GM18505 (cell line): ENCODE measurements at regions not wholly inside any gene's neighbourhood (a gene's known extent, or its start where the extent isn't known, plus 50 kb on each side); places are given as distances from the start of the nearest gene placed in this dataset.

Experiments used
- ATAC-seq: cut with Tn5 transposase; IDR thresholded peaks from one replicate; pipeline ENCODE4 v1.9.1; 2021; ENCODE audit not compliant: unreplicated experiment
- POLR2A ChIP-seq: IDR thresholded peaks from 4 replicates; pipeline ENCODE4 v1.6.1; 2011; ENCODE audit warnings: borderline replicate concordance; ENCODE audit not compliant: insufficient read depth, insufficient read length; ENCODE audit errors: extremely low read depth

DNA sequence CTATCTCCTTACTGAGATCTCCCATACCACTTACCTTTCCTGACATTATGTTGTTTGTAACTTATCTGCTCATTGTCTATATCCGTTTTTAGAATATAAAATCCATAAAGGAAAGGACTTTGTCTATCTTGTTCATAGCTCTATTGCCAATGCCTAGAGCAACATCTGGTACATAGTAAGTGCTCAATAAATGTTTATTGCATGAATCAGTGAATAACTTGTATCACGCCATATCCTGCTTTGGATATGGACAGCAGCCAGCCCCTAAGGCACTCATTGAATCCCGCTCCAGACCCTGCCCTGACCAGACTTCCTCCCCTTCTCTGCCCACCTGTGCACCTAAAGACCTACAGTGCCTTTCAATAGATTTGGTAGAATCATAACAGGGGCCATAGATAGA, 298.1 kb upstream of the PLXNA2 start:
- TF ChIP-seq POLR2A: no peak
- ATAC-seq: no peak

DNA sequence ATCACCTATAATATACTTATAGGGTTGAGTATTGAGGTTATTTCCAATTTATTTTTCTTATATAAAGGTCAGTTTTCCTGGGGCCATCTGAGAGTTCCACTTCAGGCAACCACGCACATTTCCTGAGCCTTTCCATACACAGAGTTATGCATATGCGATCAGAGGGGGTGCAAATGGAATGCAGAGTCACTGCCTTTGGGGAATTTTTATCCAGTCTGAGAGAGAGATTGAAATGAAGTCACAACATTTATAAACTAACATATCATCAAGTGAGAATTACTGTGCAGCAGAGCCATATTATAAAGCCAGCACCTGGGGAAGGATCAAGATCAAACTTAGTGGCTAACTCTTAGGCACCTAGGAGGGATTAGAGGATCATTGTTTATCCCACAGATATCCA, 299.9 kb upstream of the PLXNA2 start:
- TF ChIP-seq POLR2A: no peak
- ATAC-seq: no peak

DNA sequence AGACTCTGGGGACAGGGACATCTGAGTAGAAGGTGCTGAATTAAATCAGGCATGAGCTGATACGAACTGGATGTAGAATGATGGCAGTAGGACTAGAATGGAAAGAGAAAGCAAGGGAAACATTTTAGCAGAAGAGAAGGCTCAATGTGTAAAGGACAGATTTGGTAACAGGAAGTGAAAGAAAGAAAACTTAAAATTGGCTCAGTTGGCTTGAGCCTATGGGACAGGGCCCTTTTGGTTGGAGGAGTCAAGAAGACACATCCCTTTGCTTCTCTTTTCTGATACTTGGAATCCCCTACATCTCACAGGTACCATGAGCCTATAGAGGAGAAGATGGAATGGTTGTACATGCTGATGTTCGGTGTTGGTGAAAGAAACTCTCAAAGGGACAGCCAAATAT, 300.6 kb upstream of the PLXNA2 start:
- no peak for ATAC-seq
- no peak for TF ChIP-seq POLR2A

DNA sequence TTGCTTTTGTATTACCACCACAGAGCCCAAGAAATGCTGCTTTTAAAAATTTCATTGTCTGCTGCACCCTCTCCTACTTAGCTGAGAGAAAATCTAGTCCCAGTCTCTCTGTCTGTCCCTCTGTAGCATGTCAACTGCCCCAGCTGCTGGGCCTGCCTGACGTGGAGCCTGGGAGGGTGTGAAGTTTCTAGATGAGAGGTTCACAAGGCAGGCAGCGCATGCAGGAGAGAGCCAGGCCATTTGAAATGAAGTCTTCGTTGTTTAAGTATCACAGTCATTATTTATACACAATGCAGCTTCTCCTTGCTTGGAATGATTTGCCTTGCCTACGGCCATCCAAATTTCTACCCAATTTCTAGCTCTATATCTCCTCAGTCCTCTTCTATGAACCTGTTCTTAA, 306.8 kb upstream of the PLXNA2 start:
- TF ChIP-seq POLR2A: no peak
- no peak for ATAC-seq

DNA sequence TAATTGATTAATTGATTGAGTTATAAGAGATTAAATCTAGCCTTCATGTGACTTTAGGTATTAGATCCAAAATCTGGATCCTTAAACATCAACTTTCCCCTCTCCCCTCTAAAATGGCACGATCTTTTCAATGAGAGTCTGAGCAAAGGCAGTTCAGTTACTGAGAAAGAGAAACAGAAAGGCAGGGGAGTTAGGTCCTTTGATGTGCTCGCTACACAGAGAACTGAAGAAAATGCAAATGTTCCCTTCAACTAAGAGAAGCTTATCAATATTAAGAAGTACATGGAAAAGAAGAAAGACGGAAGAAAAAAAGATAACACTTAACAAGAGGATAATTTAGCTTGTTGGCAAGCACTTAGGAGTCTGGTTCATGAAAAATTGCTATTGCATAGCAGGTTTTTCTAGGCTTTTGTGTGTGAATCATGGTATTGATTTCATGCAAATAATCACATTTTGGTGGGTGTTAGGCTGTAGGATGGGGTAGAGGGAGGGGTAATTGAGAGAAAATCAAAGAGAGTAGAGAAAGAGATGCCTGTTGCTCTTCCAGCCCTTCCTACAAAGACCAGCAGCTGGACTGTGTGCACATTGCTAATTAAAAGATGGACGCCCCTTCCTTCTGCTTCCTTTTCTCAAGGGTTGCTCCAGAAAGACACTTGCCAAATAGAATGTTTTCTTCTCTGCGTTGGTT, 307.6 kb upstream of the PLXNA2 start:
- no peak for ATAC-seq
- TF ChIP-seq POLR2A: no peak

DNA sequence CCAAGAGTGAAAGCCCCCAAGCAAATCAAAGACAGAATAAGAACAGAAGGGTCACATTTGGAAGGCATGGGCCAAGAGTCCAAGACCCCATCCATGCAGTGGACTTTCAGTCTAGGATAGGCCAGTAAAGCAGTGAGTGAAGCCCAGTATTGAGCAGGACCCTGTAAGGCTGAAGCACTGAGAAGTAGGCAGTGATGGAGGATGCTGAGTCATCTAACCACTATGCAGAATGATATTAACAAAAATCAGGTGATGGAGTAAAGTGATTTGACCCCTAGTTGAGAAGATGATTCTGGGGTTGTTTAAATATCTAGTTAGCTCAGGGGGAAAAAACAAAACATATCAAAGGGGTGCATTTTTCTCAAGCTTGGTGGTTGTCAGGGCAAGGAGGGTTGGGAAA, 308.7 kb upstream of the PLXNA2 start:
- no peak for TF ChIP-seq POLR2A
- no peak for ATAC-seq

DNA sequence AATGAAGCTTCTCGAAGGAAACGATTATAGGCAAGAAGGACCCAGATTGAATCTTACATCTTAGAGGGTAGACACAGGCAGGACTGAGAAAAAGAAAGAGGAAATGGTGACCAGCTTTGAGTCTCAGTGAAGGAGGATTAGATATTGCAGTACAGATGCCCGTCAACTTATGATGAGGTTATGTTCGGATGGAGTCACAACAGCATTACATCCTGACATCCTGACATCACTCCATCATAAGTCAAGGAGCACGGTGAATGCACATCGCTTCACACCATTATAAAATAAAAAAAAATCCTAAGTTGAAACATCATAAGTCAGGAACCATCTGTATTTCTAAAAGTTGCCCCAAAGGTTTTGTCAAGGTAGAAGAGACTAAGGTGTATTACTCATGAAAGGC, 312.3 kb upstream of the PLXNA2 start:
- TF ChIP-seq POLR2A: no peak
- no peak for ATAC-seq

DNA sequence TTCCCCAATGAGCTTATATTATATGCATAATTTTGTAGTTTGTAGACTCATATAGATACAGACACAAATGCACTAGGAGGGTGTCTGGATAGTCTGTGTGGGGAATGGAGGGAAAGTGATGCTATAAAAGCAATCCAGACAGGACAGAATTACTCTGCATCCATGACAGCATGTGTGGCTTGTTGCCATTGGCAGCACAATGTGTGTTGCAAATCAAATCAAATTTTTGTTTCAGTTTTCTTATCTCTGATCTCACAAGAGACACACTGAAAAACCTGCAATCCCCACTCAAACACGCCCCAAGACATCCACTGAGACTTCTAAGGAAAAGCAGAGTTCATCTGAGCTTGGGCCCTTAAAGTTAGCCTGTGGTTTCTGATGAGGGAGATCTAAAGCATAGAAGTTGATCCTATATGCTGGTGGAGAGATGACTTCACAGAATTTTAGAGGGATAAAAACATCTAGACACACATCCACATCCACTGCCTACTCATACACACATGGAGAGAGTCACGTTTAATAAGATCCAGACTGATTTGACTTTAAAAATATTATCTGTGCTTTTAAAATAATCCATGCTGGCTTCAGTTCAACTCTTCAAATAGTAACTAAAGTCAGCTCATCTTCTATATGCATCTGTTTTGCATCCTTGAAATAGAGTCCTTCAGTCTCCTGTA, 313.0 kb upstream of the PLXNA2 start:
- ATAC-seq: no peak
- no peak for TF ChIP-seq POLR2A

DNA sequence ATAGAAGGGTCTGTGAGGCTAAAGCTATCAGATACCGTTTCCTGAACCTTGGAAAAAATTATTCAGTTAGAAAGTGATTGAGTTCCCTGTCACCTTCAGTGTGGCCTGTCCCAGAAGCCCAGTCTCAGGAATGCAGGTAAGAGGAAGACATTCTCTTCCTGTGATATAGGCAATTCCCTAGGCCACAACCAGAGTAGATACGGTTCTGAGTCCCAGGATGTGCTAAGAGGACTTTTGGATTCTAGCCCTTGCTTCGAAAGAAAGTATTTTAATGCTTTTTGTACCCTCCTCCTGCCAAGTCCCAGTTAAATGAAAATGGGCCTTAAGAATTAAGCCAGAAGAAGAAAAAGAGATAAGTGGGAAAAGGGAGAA, 313.5 kb upstream of the PLXNA2 start:
- ATAC-seq: no peak
- TF ChIP-seq POLR2A: no peak

DNA sequence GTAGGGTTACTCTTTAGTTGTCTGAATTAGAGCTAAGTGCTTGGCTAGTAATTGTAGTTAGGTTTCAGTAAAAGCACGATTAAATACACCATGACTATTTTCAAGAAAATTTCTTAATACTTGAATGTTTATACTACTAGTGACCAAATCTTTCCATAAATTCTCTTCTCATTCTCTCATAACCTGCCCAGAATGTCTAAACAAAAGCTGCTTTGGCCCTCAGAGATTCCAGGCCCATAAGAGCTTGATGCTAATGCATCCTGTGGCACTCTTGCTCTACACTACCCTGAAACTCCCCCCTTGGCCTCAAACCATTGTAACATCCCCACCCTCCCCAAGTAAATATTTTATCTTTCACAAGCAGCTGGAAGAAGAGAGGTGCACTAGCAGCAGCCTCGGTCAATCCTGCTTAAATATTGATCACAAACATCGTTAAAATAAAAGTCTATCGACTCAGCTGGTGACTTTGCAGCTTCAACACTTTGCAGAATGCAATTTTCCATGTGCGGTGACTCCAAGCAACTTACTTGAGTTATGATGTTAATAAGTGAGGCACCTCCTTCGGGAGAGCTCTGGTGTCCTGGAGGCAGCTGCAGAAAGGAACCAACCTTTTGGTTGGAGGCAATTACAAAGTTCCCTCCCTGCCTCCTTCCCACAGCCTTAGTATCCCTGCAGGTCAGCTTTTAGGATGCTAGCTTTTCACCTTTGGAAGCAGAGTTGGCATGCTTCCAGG, 315.6 kb upstream of the PLXNA2 start:
- ATAC-seq: no peak

DNA sequence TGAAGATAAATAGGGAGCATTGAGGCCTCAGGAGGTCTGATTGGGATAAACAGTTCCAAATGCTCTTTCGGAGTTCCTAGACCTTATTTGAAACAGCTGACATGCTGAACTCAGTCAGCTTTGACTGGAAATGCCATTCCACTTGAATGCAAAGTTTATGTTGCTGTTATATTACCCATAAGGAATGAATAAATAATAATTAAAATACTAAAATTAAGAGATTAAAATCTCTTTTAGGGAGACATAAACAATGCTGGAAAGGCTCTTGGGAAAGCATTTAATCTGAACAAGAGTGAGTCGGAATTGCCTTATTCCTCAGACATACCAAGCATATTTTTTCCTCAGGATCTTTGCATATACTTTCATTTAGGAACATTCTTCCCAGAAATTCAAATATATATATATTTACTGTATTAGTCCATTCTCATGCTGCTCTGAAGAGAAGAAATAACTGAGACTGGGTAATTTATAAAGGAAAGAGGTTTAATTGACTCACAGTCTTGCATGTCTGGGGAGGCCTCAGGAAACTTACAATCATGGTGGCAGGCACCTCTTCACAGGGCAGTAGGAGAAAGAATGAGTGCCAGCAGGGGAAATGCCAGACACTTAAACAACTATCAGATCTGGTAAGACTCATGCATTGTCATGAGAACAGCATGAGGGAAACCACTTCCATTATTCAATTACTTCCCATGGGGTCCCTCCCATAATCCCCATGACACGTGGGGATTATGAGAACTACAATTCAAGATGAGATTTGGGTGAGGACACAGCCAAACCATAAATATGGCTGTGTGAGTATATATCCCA, 318.2 kb upstream of the PLXNA2 start:
- no peak for ATAC-seq
- no peak for TF ChIP-seq POLR2A

More for the DNA sequence above, 315.6 kb upstream of the PLXNA2 start:
- no peak for TF ChIP-seq POLR2A

DNA sequence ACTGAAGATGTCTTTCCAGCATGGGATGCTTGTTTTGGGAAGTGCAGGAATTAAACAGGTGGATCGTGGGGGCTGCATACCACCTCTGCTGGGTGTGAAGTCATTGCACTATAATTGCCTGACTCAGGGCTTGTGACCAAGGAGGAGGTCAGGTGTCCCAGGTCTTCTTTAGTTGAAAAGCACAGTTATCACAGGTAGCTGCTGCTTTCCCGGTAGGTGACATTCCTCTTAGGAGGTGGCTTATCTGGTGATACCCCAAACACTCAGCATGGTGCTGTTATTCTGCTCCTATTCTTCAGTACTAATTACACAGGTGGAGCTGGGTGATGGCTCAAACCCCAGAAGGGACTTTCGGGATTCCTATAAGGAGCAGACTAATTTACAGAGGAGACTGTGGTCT, 320.3 kb upstream of the PLXNA2 start:
- no peak for ATAC-seq
- TF ChIP-seq POLR2A: no peak

DNA sequence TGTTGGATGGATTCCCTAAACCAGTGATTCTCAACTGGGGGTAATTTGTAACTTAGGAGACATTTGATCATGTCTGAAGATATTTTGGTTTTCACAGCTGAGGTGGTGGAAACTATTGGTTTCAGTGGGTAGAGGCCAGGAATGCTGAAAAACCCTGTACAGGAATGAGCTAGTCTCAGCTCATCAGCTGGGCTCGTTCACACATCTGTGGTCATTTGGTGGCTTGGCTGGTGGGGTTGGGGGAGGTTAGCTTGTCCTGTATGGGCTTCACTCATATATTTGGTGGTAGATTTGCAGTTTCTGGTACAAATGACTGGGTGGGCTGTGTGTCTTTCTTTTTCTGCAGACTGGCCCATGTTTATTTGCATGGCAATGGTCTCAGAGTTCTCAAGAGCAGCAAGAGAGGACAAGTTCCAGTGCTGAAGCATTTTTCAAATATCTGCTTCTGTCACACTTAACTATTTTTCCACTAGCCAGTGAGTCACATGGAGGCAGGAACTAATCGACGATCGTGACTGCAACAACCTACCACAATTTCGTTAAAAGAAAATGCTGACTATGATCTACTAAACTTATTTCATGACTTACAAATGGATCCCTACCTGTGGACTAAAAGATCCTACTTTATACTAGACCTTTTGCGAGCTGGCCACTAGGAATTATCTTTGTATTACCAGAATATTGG, 321.7 kb upstream of the PLXNA2 start:
- no peak for ATAC-seq
- TF ChIP-seq POLR2A: no peak
